H1 (cell line): ENCODE measurements at regions not wholly inside any gene's neighbourhood (a gene's known extent, or its start where the extent isn't known, plus 50 kb on each side); places are given as distances from the start of the nearest gene placed in this dataset.

Experiments used
- CTCF ChIA-PET: fragments of 300-600 bp; sonication (Branson Sonifier 250); formaldehyde crosslinking; loops from one replicate; lab custom pipeline; 2021; ENCODE audit not compliant: partially characterized antibody; lab: Charles Lee
- POLR2A ChIA-PET: fragments of 300-600 bp; sonication (Branson Sonifier 250); formaldehyde crosslinking; loops from one replicate; lab custom pipeline; 2021; ENCODE audit warnings: inconsistent platforms; ENCODE audit not compliant: partially characterized antibody; lab: Charles Lee
- DNase-seq, 2 experiments: peaks; one replicate each; pipeline versions ENCODE4 v3.0.0 to v3.0.0-alpha.2; 2010 to 2022; ENCODE audit warnings: low spot score in 2 of 2, low read depth in 1 of 2, mixed read lengths in 1 of 2
- FAIRE-seq: peaks from 2 replicates; lab custom pipeline; 2011; peaks lifted over from hg19 to GRCh38; lab: Jason Lieb, UNC
- H2AFZ ChIP-seq: 2 replicates; pipeline ENCODE4 v1.8.1; 2012; ENCODE audit warnings: low read length, inconsistent platforms
- H2AK5ac ChIP-seq: 2 replicates; pipeline ENCODE4 v1.6.1; 2013; ENCODE audit warnings: low read depth, low read length
- H2BK120ac ChIP-seq: replicated peaks from 2 replicates; pipeline ENCODE3; 2013; ENCODE audit warnings: low read depth, low read length, inconsistent platforms
- H2BK12ac ChIP-seq: 2 replicates; pipeline ENCODE4 v1.6.1; 2013; ENCODE audit warnings: low read depth, low read length
- H2BK15ac ChIP-seq: 2 replicates; pipeline ENCODE4 v1.6.1; 2013; ENCODE audit warnings: low read length
- H2BK20ac ChIP-seq: 2 replicates; pipeline ENCODE4 v1.6.1; 2013; ENCODE audit warnings: low read length
- H2BK5ac ChIP-seq: 2 replicates; pipeline ENCODE4 v1.6.1; 2013; ENCODE audit warnings: low read depth, low read length
- H3K14ac ChIP-seq: 2 replicates; pipeline ENCODE4 v1.6.1; 2013; ENCODE audit warnings: inconsistent platforms; ENCODE audit not compliant: insufficient read length
- H3K18ac ChIP-seq: 2 replicates; pipeline ENCODE4 v1.6.1; 2013; ENCODE audit warnings: low read length; ENCODE audit errors: extremely low read depth
- H3K23ac ChIP-seq: 2 replicates; pipeline ENCODE4 v1.6.1; 2013; ENCODE audit warnings: inconsistent platforms; ENCODE audit not compliant: insufficient read length
- H3K23me2 ChIP-seq: 2 replicates; pipeline ENCODE4 v1.6.1; 2013; ENCODE audit warnings: low read depth, low read length
- H3K27ac ChIP-seq: 2 replicates; pipeline ENCODE4 v1.6.1; 2011; ENCODE audit warnings: low read depth, low read length, inconsistent platforms
- H3K27me3 ChIP-seq, 4 experiments: replicated peaks in 1 of 4; 1 replicate in 1 of 4; 2 replicates in 3 of 4; pipeline versions ENCODE4 v1.6.1 to v1.8.1; 2011 to 2013; ENCODE audit warnings: low read length in 3 of 4, mild to moderate bottlenecking in 3 of 4, inconsistent platforms in 2 of 4, mixed read lengths in 2 of 4, moderate library complexity in 1 of 4; ENCODE audit not compliant: control insufficient read depth in 3 of 4, insufficient read depth in 3 of 4; ENCODE audit errors: extremely low read depth in 1 of 4
- H3K36me3 ChIP-seq, 4 experiments: 2 replicates each; pipeline versions ENCODE4 v1.6.1 to v1.8.1; 2011 to 2013; ENCODE audit warnings: mild to moderate bottlenecking in 4 of 4, low read length in 3 of 4, moderate library complexity in 2 of 4, control low read depth in 1 of 4, inconsistent platforms in 1 of 4; ENCODE audit not compliant: insufficient read depth in 4 of 4, control insufficient read depth in 2 of 4
- H3K4ac ChIP-seq: replicated peaks from 2 replicates; pipeline ENCODE3; 2013; ENCODE audit warnings: low read length, low read depth, mixed read lengths, inconsistent platforms; ENCODE audit not compliant: insufficient read length
- H3K4me1 ChIP-seq, 4 experiments: replicated peaks in 1 of 4; 1 replicate in 1 of 4; 2 replicates in 3 of 4; pipeline versions ENCODE4 v1.6.1 to v1.8.1; 2011 to 2013; ENCODE audit warnings: low read length in 3 of 4, inconsistent platforms in 2 of 4, mixed read lengths in 1 of 4; ENCODE audit not compliant: insufficient read depth in 4 of 4, control insufficient read depth in 3 of 4
- H3K4me2 ChIP-seq, 2 experiments: 2 replicates each; pipeline versions ENCODE4 v1.6.1 to v1.8.1; 2011 to 2013; ENCODE audit warnings: low read depth in 2 of 2, low read length in 2 of 2, control low read depth in 1 of 2, inconsistent platforms in 1 of 2, mild to moderate bottlenecking in 1 of 2; ENCODE audit not compliant: insufficient read depth in 1 of 2
- H3K4me3 ChIP-seq, 4 experiments: fragments of 200-600, 300-600 bp in 1 of 4; sonication (generic), shearing (Covaris generic), sonication (Bioruptor Twin) in 1 of 4; 2 replicates each; pipeline versions ENCODE4 v1.5.1 to v1.8.1; 2011 to 2016; ENCODE audit warnings: low read length in 4 of 4, low read depth in 3 of 4, control low read depth in 2 of 4, inconsistent platforms in 2 of 4, mild to moderate bottlenecking in 2 of 4, mixed read lengths in 1 of 4, moderate library complexity in 1 of 4; ENCODE audit not compliant: insufficient read depth in 2 of 4; ENCODE audit errors: extremely low read depth in 1 of 4
- H3K56ac ChIP-seq: replicated peaks from 2 replicates; pipeline ENCODE3; 2013; ENCODE audit warnings: low read depth, mild to moderate bottlenecking, mixed read lengths, low read length, inconsistent platforms; ENCODE audit not compliant: insufficient read length
- H3K79me1 ChIP-seq: 2 replicates; pipeline ENCODE4 v1.6.1; 2013; ENCODE audit warnings: low read depth, low read length, control low read depth
- H3K79me2 ChIP-seq, 2 experiments: 2 replicates each; pipeline versions ENCODE4 v1.6.1 to v1.8.1; 2012 to 2013; ENCODE audit warnings: low read length in 2 of 2, mild to moderate bottlenecking in 2 of 2, inconsistent platforms in 1 of 2; ENCODE audit not compliant: insufficient read depth in 2 of 2, control insufficient read depth in 1 of 2
- H3K9ac ChIP-seq, 4 experiments: replicated peaks in 1 of 4; 1 replicate in 1 of 4; 2 replicates in 3 of 4; pipeline versions ENCODE4 v1.6.1 to v1.8.1; 2011 to 2013; ENCODE audit warnings: low read depth in 3 of 4, low read length in 3 of 4, control low read depth in 2 of 4, mild to moderate bottlenecking in 2 of 4, moderate library complexity in 2 of 4, inconsistent platforms in 1 of 4; ENCODE audit errors: extremely low read depth in 1 of 4
- H3K9me3 ChIP-seq, 2 experiments: 2 replicates each; pipeline versions ENCODE4 v1.6.1 to v1.8.1; 2012 to 2013; ENCODE audit warnings: mild to moderate bottlenecking in 2 of 2, moderate library complexity in 2 of 2, control low read depth in 1 of 2, inconsistent platforms in 1 of 2, low read depth in 1 of 2, low read length in 1 of 2, mixed read lengths in 1 of 2; ENCODE audit not compliant: insufficient read depth in 2 of 2
- H4K20me1 ChIP-seq, 2 experiments: replicated peaks in 1 of 2; 2 replicates each; pipeline versions ENCODE3 to v1.8.1; 2011 to 2013; ENCODE audit warnings: inconsistent platforms in 2 of 2, low read length in 2 of 2, mild to moderate bottlenecking in 1 of 2; ENCODE audit not compliant: insufficient read depth in 2 of 2, control insufficient read depth in 1 of 2
- H4K5ac ChIP-seq: 2 replicates; pipeline ENCODE4 v1.6.1; 2013; ENCODE audit warnings: low read length, low read depth, mixed read lengths, inconsistent platforms; ENCODE audit not compliant: insufficient read length
- H4K8ac ChIP-seq: 2 replicates; pipeline ENCODE4 v1.8.0; 2013; ENCODE audit warnings: mild to moderate bottlenecking, moderate library complexity, low read length, inconsistent platforms; ENCODE audit not compliant: insufficient read depth; ENCODE audit errors: extremely low read depth
- H4K91ac ChIP-seq: replicated peaks from 2 replicates; pipeline ENCODE3; 2013; ENCODE audit warnings: low read length, mixed read lengths, inconsistent platforms; ENCODE audit not compliant: insufficient read length
- BCL11A ChIP-seq, 2 experiments: IDR thresholded peaks; one replicate each; pipeline ENCODE4 v1.6.1; 2011; ENCODE audit warnings: low read depth in 2 of 2, low read length in 2 of 2, mild to moderate bottlenecking in 2 of 2
- CBX5 ChIP-seq: fragments of 300-800, 300-1000 bp; sonication (generic); IDR thresholded peaks from 2 replicates; pipeline ENCODE4 v1.7.1; 2016; ENCODE audit warnings: antibody characterized with exemption, low read length, low read depth
- CBX8 ChIP-seq: fragments of 300-800, 300-1000 bp; sonication (generic); IDR thresholded peaks from 2 replicates; pipeline ENCODE4 v1.7.1; 2016; ENCODE audit warnings: low read depth, low read length, borderline replicate concordance
- EZH2 ChIP-seq: fragments of 200-600 bp; sonication (generic); IDR thresholded peaks from 2 replicates; pipeline ENCODE4 v1.7.1; 2012; ENCODE audit warnings: low read depth, mild to moderate bottlenecking, moderate library complexity, low read length, inconsistent platforms; ENCODE audit not compliant: severe bottlenecking
- FOSL1 ChIP-seq: IDR thresholded peaks from 2 replicates; pipeline ENCODE4 v1.6.1; 2011; ENCODE audit warnings: mild to moderate bottlenecking, low read depth, low read length, moderate library complexity; ENCODE audit not compliant: insufficient read depth
- HDAC6 ChIP-seq: IDR thresholded peaks from one replicate; pipeline ENCODE4 v1.7.1; 2012; ENCODE audit warnings: low read depth, mild to moderate bottlenecking, inconsistent platforms, low read length, moderate library complexity
- KDM1A ChIP-seq: fragments of 200-600, 300-600 bp; sonication (generic); IDR thresholded peaks from 2 replicates; pipeline ENCODE4 v1.7.1; 2016; ENCODE audit warnings: mild to moderate bottlenecking, low read length, borderline replicate concordance
- SIN3A ChIP-seq, 2 experiments: IDR thresholded peaks in 1 of 2; conservative IDR thresholded peaks in 1 of 2; 2 replicates each; pipeline ENCODE4 v1.6.1; 2011 to 2012; ENCODE audit warnings: low read length in 2 of 2, improper control_type of control experiment in 1 of 2, low read depth in 1 of 2, mild to moderate bottlenecking in 1 of 2
- SRF ChIP-seq: IDR thresholded peaks from 2 replicates; pipeline ENCODE4 v1.6.1; 2011; ENCODE audit warnings: mild to moderate bottlenecking, low read depth, low read length, moderate library complexity
- TAF1 ChIP-seq: IDR thresholded peaks from 2 replicates; pipeline ENCODE4 v1.6.1; 2011; ENCODE audit warnings: mild to moderate bottlenecking, low read depth, low read length
- TBP ChIP-seq: IDR thresholded peaks from 2 replicates; pipeline ENCODE4 v1.6.1; 2011; ENCODE audit warnings: low read depth, low read length, improper control_type of control experiment
- YY1 ChIP-seq: IDR thresholded peaks from 2 replicates; pipeline ENCODE4 v1.6.1; 2011; ENCODE audit warnings: low read depth, mild to moderate bottlenecking, low read length
- WGBS, 2 experiments: shearing (Covaris generic) in 1 of 2; methylation state at CpG; one replicate each; pipeline versions ENCODE4 v1.1.6 to v1.1.7; 2013 to 2015; ENCODE audit warnings: low lambda C conversion rate in 2 of 2, mixed read lengths in 2 of 2, inconsistent platforms in 1 of 2, low coverage in 1 of 2, missing lambda C conversion rate in 1 of 2; ENCODE audit not compliant: insufficient replicate concordance in 2 of 2, insufficient coverage in 1 of 2, insufficient read length in 1 of 2; ENCODE audit errors: extremely low coverage in 1 of 2, missing lambda C conversion rate in 1 of 2; 5-methylcytosine and 5-hydroxymethylcytosine counted together
- TF ChIP-seq, protein P1 (sequence below): IDR thresholded peaks from 2 replicates; pipeline ENCODE4 v1.6.1; 2012; ENCODE audit warnings: inconsistent platforms

DNA sequence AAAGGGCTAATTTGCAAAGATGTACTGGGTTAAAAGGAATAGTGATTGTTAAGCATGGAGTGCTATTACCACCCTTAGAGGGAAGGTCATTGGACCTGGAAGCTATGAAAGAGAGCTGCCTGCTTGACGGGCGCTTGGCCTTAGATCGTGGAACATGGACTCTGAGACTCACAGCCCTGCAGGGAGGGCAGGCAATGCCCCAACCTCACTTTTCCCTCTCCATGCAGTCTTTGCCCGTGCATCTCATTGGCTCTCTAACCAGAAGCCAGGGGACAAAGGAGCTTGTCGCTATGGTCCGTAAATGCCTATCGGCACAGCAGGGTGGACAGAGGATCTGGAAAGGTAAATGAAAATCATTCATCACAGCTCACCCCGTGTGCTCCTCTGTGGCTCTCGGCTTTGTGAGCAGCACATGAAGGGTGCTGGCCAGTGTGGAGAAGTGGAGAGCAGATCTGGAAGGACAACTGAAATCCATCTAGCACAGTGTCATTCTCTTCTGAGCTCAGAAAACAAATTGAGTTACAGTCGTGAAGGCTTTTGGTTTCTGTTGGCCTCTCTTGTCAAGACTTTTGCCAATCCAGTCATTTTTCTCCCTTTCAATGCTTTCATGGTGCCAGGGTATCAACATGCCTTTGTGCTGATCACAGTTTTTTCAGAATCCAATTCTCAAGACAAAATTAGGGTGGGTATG lies 186.2 kb downstream of the SNX18 start:
- H4K20me1 ChIP-seq: no peaks in the 10 kb centered on the region
- no peak overlapping the region for H3K4ac ChIP-seq
- H3K36me3 ChIP-seq: no peaks in the 10 kb centered on the region
- H4K91ac ChIP-seq: no peak overlapping the region
- H3K9me3 ChIP-seq: no peaks in the 10 kb centered on the region
- DNase-seq: no peak
- no peak overlapping the region for H3K18ac ChIP-seq
- no peaks in the 10 kb centered on the region for H3K79me2 ChIP-seq
- H3K23me2 ChIP-seq: no peaks in the 10 kb centered on the region
- no peak overlapping the region for H2BK20ac ChIP-seq
- no peak overlapping the region; the same call in 1 of the 2 replicates for H2AFZ ChIP-seq
- CTCF ChIA-PET: interaction anchor here (0.9 to 1.4 kb wide), 5 partner anchors 12 to 257 kb away, joined by 3 to 6 read pairs (median 4); partner anchors contain the start of gene SNX18
- no peak overlapping the region for H4K8ac ChIP-seq
- peaks cover 0 to 9% (median 3%) of the 10 kb centered on the region in 4 experiments; a peak in 5 of 7 replicates for H3K4me1 ChIP-seq
- FAIRE-seq: no peak
- H2BK15ac ChIP-seq: no peak overlapping the region
- no peak overlapping the region for H2BK5ac ChIP-seq
- POLR2A ChIA-PET: interaction anchor here (1.0 kb wide), 1 partner anchor 394 kb away, joined by 3 read pairs; the partner anchor contains the start of gene ARL15
- H3K23ac ChIP-seq: no peak overlapping the region
- H3K9ac ChIP-seq: no peak overlapping the region
- no peak overlapping the region for H4K5ac ChIP-seq
- no peak overlapping the region for H3K4me3 ChIP-seq
- H3K79me1 ChIP-seq: no peaks in the 10 kb centered on the region
- no peak overlapping the region for H3K27ac ChIP-seq
- H2AK5ac ChIP-seq: no peak overlapping the region
- no peak overlapping the region for H3K56ac ChIP-seq
- H3K27me3 ChIP-seq: no peaks in the 10 kb centered on the region
- H3K4me2 ChIP-seq: no peak overlapping the region
- no peak overlapping the region for H2BK120ac ChIP-seq
- no peak overlapping the region for H2BK12ac ChIP-seq
- H3K14ac ChIP-seq: no peak overlapping the region
- 80% methylated on average over 10 of the region's 10 CpGs; no CpG with 5 or more reads in 1 of the 2 experiments for WGBS, 2 experiments
- TF ChIP-seq EZH2: no peak
- no peak for TF ChIP-seq CBX5
- TF ChIP-seq YY1: no peak
- no peak for TF ChIP-seq TBP
- TF ChIP-seq SIN3A (conservative IDR thresholded peaks at IDR 0.05 in 1 of 2, IDR thresholded peaks at IDR 0.05 in 1 of 2; ENCODE audit: low read depth in 1 of 2, low read length in 2 of 2): no peak
- TF ChIP-seq, protein P1, sequence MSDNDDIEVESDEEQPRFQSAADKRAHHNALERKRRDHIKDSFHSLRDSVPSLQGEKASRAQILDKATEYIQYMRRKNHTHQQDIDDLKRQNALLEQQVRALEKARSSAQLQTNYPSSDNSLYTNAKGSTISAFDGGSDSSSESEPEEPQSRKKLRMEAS: no peak
- TF ChIP-seq BCL11A (IDR thresholded peaks at IDR 0.05; ENCODE audit: low read depth in 2 of 2, low read length in 2 of 2): no peak
- TF ChIP-seq CBX8: no peak
- no peak for TF ChIP-seq HDAC6
- no peak for TF ChIP-seq KDM1A
- TF ChIP-seq FOSL1: no peak
- TF ChIP-seq SRF: no peak
- TF ChIP-seq TAF1: no peak
